ENCODE measurements at regions not wholly inside any gene's neighbourhood (a gene's known extent, or its start where the extent isn't known, plus 50 kb on each side); places are given as distances from the start of the nearest gene placed in this dataset.
A peak's percentile ranks its signal among the peaks of the same experiment; 100 is the strongest.

- no peak for TF ChIP-seq EZH2phosphoT487 (IDR thresholded peaks at IDR 0.05)
- TF ChIP-seq CTCF (IDR thresholded peaks at IDR 0.05), result peak; percentile 45
Measured at GRCh38 chr3:158912188-158912587, 110.3 kb downstream of the MFSD1 start.
